ENCODE measurements at regions not wholly inside any gene's neighbourhood (a gene's known extent, or its start where the extent isn't known, plus 50 kb on each side); places are given as distances from the start of the nearest gene placed in this dataset.

- H3K27ac ChIP-seq: no peak overlapping the region
- intact Hi-C loops (cut with DNase I): no loop called here
- no peak for DNase-seq
- H3K4me1 ChIP-seq: no peaks in the 10 kb centered on the region
- H3K9me3 ChIP-seq: no peaks in the 10 kb centered on the region
- H3K36me3 ChIP-seq: no peaks in the 10 kb centered on the region
- no peak overlapping the region for H3K4me3 ChIP-seq (replicated peaks in 1 of 3)
- no peak for TF ChIP-seq POLR2A (IDR thresholded peaks at IDR 0.05)
- TF ChIP-seq CTCF (IDR thresholded peaks at IDR 0.05): no peak
- WGBS, 2 donors: 93 to 95% methylated on average over 4 of the region's 4 CpGs
- H3K27me3 ChIP-seq: no peaks in the 10 kb centered on the region
These were observed 67.3 kb upstream of the TACR3 start for GRCh38 chr4:103787057-103787456.

- no peak overlapping the region for H3K27ac ChIP-seq
- no peaks in the 10 kb centered on the region for H3K36me3 ChIP-seq
- no peaks in the 10 kb centered on the region for H3K4me1 ChIP-seq
- intact Hi-C loops (cut with DNase I): no loop called here
- 68 to 69% methylated on average over 1 of the region's 1 CpG for WGBS, 2 donors
- no peaks in the 10 kb centered on the region for H3K27me3 ChIP-seq
- DNase-seq: no peak
- TF ChIP-seq POLR2A (IDR thresholded peaks at IDR 0.05) (no peak), CTCF (IDR thresholded peaks at IDR 0.05) (no peak)
- no peaks in the 10 kb centered on the region for H3K9me3 ChIP-seq
- no peak overlapping the region for H3K4me3 ChIP-seq (replicated peaks in 1 of 3)
These were observed 66.8 kb upstream of the TACR3 start for GRCh38 chr4:103786593-103786992.

- Histone ChIP-seq H3K36me3 (no peaks in the 10 kb centered on the region), H3K4me3 (replicated peaks in 1 of 3) (no peak overlapping the region), H3K4me1 (no peaks in the 10 kb centered on the region), H3K27me3 (no peaks in the 10 kb centered on the region), H3K9me3 (no peaks in the 10 kb centered on the region), H3K27ac (no peak overlapping the region)
- TF ChIP-seq CTCF (IDR thresholded peaks at IDR 0.05): peak in 5 of 6 experiments; percentile 20 to 69 (median 45)
- no peak for TF ChIP-seq POLR2A (IDR thresholded peaks at IDR 0.05)
- DNase-seq: peak; percentile 11 to 27
- 69 to 79% methylated on average over 2 of the region's 2 CpGs for WGBS, 2 donors
- intact Hi-C loops (cut with DNase I): no loop called here
These were observed 66.2 kb upstream of the TACR3 start for GRCh38 chr4:103786014-103786413.

GRCh38 chr4:103778221-103778620 is 58.4 kb upstream of the TACR3 start:
- no peaks in the 10 kb centered on the region for H3K36me3 ChIP-seq
- no peak for DNase-seq
- H3K27me3 ChIP-seq: no peaks in the 10 kb centered on the region
- H3K9me3 ChIP-seq: no peaks in the 10 kb centered on the region
- TF ChIP-seq POLR2A (IDR thresholded peaks at IDR 0.05) (no peak), CTCF (IDR thresholded peaks at IDR 0.05) (no peak)
- no peak overlapping the region for H3K4me3 ChIP-seq (replicated peaks in 1 of 3)
- H3K4me1 ChIP-seq: no peaks in the 10 kb centered on the region
- intact Hi-C loops (cut with DNase I): no loop called here
- H3K27ac ChIP-seq: no peak overlapping the region

- H3K9me3 ChIP-seq: no peaks in the 10 kb centered on the region
- no peaks in the 10 kb centered on the region for H3K36me3 ChIP-seq
- 79 to 82% methylated on average over 7 of the region's 7 CpGs for WGBS, 2 donors
- TF ChIP-seq CTCF (IDR thresholded peaks at IDR 0.05) (no peak), POLR2A (IDR thresholded peaks at IDR 0.05) (no peak)
- H3K27ac ChIP-seq: no peak overlapping the region
- no peaks in the 10 kb centered on the region for H3K27me3 ChIP-seq
- H3K4me3 ChIP-seq (replicated peaks in 1 of 3): no peak overlapping the region
- no peak for DNase-seq
- intact Hi-C loops (cut with DNase I): no loop called here
- no peaks in the 10 kb centered on the region for H3K4me1 ChIP-seq
These were observed 54.6 kb upstream of the TACR3 start for GRCh38 chr4:103774326-103774825.
